Breast epithelium (tissue), 4 donors: ENCODE measurements at regions not wholly inside any gene's neighbourhood (a gene's known extent, or its start where the extent isn't known, plus 50 kb on each side); places are given as distances from the start of the nearest gene placed in this dataset.

Source experiments
- DNase-seq, 2 donors: peaks; one replicate each; pipeline ENCODE4 v3.0.0-alpha.2; 2019; ENCODE audit warnings: low spot score in 2 of 2
- H3K27ac ChIP-seq, 2 donors: fragments of 200-600 bp; sonication (generic) in 1 of 2; one replicate each; pipeline ENCODE4 v1.5.1; 2016 to 2019; ENCODE audit warnings: mild to moderate bottlenecking in 1 of 2
- H3K27me3 ChIP-seq, 2 donors: fragments of 200-600 bp; sonication (generic) in 1 of 2; one replicate each; pipeline versions ENCODE4 v1.5.1 to v1.6.0; 2017 to 2019; ENCODE audit warnings: control low read depth in 1 of 2, mild to moderate bottlenecking in 1 of 2
- H3K36me3 ChIP-seq: fragments of 200-600 bp; one replicate; pipeline ENCODE4 v1.5.1; 2019
- H3K4me1 ChIP-seq, 2 donors: fragments of 200-600 bp; sonication (generic); one replicate each; pipeline ENCODE4 v1.5.1; 2016 to 2019; ENCODE audit warnings: control low read depth in 1 of 2
- H3K4me3 ChIP-seq, 3 donors: fragments of 200-600 bp; sonication (generic); 1 replicate in 2 of 3; 2 replicates in 1 of 3; pipeline ENCODE4 v1.5.1; 2016 to 2019; ENCODE audit warnings: mild to moderate bottlenecking in 3 of 3, moderate library complexity in 2 of 3
- H3K9me3 ChIP-seq, 2 donors: fragments of 200-600 bp; sonication (generic) in 1 of 2; one replicate each; pipeline ENCODE4 v1.5.1; 2016 to 2019; ENCODE audit warnings: control low read depth in 1 of 2
- POLR2A ChIP-seq: fragments of 450-650 bp; IDR thresholded peaks from one replicate; pipeline ENCODE4 v1.6.1; 2016; ENCODE audit warnings: antibody characterized with exemption, mild to moderate bottlenecking, moderate library complexity
- POLR2AphosphoS5 ChIP-seq, 3 donors: sonication (generic); formaldehyde crosslinking; IDR thresholded peaks; one replicate each; pipeline ENCODE4 v1.6.1; 2017; ENCODE audit warnings: antibody characterized with exemption in 3 of 3
- intact Hi-C: fragments of 100-400 bp; cut with DNase I; formaldehyde crosslinking; loops from one replicate; pipeline ENCODE4 v1.15.1; 2023; ENCODE audit warnings: low total_unique reads
- TF ChIP-seq, protein P1 (sequence below), 3 donors: fragments of 450-650 bp; IDR thresholded peaks; one replicate each; pipeline ENCODE4 v1.5.1; 2016 to 2017; ENCODE audit warnings: antibody characterized with exemption in 3 of 3, mild to moderate bottlenecking in 3 of 3, moderate library complexity in 3 of 3

- no peaks in the 10 kb centered on the region for H3K27me3 ChIP-seq
- DNase-seq, result no peak
- no peaks in the 10 kb centered on the region for H3K9me3 ChIP-seq
- TF ChIP-seq, protein P1, sequence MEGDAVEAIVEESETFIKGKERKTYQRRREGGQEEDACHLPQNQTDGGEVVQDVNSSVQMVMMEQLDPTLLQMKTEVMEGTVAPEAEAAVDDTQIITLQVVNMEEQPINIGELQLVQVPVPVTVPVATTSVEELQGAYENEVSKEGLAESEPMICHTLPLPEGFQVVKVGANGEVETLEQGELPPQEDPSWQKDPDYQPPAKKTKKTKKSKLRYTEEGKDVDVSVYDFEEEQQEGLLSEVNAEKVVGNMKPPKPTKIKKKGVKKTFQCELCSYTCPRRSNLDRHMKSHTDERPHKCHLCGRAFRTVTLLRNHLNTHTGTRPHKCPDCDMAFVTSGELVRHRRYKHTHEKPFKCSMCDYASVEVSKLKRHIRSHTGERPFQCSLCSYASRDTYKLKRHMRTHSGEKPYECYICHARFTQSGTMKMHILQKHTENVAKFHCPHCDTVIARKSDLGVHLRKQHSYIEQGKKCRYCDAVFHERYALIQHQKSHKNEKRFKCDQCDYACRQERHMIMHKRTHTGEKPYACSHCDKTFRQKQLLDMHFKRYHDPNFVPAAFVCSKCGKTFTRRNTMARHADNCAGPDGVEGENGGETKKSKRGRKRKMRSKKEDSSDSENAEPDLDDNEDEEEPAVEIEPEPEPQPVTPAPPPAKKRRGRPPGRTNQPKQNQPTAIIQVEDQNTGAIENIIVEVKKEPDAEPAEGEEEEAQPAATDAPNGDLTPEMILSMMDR (IDR thresholded peaks at IDR 0.05), result no peak
- TF ChIP-seq POLR2AphosphoS5 (IDR thresholded peaks at IDR 0.05) (no peak), POLR2A (no peak)
- no peaks in the 10 kb centered on the region for H3K4me1 ChIP-seq
- intact Hi-C loops, result no loop called here
- no peaks in the 10 kb centered on the region for H3K36me3 ChIP-seq
- no peak overlapping the region for H3K4me3 ChIP-seq
- no peak overlapping the region for H3K27ac ChIP-seq
Observed at GRCh38 chr5:51203598-51203997, 179.7 kb upstream of the ISL1 start.

DNA sequence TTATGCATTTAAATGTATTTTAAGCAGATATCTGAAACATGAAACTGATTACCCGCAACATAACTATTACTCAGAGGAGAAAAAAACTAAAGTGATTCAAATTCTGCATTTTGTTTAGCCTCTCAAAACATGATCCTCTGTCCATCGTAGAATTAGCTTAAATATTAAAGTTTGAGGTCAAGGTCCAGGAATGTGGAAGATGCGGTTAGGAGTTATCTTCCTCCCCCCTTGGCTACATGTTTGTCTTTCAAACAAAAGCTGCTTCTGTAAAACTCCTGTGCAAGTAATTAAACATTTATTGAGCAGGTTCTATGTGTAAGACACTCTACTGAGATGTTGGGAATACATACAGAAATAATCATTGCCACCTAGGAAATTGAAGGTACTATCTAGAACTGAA is 175.0 kb upstream of the ISL1 start:
- TF ChIP-seq POLR2AphosphoS5 (IDR thresholded peaks at IDR 0.05) (no peak), POLR2A (no peak)
- TF ChIP-seq, protein P1 (IDR thresholded peaks at IDR 0.05), result no peak
- H3K27ac ChIP-seq, result no peak overlapping the region
- H3K4me1 ChIP-seq, result no peaks in the 10 kb centered on the region
- no peak overlapping the region for H3K4me3 ChIP-seq
- no peaks in the 10 kb centered on the region for H3K36me3 ChIP-seq
- DNase-seq, result no peak
- intact Hi-C loops, result no loop called here
- H3K27me3 ChIP-seq, result no peaks in the 10 kb centered on the region
- no peaks in the 10 kb centered on the region for H3K9me3 ChIP-seq

DNA sequence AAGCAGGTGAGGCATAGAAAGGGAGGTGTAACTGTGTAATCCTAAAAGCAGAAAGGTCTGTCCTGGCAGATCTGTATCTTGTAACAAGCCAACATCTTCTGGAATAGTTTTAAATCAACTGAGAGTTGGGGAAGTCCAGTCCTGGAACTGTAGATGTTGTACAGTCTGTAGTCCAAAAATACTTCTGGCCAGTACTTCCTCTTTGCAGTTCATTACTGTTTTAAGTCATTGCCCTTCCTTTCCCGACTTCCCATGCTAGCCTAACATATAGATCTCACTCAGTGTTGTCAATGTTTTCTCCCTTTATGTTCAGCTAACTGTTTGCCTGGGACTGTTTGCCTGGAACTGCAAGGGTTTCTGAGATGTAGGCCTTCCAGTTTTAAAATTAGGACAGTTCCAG is 168.5 kb upstream of the ISL1 start:
- no peaks in the 10 kb centered on the region for H3K27me3 ChIP-seq
- TF ChIP-seq POLR2A, result no peak
- no peak for TF ChIP-seq POLR2AphosphoS5 (IDR thresholded peaks at IDR 0.05)
- TF ChIP-seq, protein P1 (IDR thresholded peaks at IDR 0.05), result no peak
- H3K4me3 ChIP-seq, result no peak overlapping the region
- H3K4me1 ChIP-seq, result no peaks in the 10 kb centered on the region
- no peaks in the 10 kb centered on the region for H3K36me3 ChIP-seq
- no peak overlapping the region for H3K27ac ChIP-seq
- no peaks in the 10 kb centered on the region for H3K9me3 ChIP-seq
- DNase-seq, result no peak
- intact Hi-C loops, result no loop called here

DNA sequence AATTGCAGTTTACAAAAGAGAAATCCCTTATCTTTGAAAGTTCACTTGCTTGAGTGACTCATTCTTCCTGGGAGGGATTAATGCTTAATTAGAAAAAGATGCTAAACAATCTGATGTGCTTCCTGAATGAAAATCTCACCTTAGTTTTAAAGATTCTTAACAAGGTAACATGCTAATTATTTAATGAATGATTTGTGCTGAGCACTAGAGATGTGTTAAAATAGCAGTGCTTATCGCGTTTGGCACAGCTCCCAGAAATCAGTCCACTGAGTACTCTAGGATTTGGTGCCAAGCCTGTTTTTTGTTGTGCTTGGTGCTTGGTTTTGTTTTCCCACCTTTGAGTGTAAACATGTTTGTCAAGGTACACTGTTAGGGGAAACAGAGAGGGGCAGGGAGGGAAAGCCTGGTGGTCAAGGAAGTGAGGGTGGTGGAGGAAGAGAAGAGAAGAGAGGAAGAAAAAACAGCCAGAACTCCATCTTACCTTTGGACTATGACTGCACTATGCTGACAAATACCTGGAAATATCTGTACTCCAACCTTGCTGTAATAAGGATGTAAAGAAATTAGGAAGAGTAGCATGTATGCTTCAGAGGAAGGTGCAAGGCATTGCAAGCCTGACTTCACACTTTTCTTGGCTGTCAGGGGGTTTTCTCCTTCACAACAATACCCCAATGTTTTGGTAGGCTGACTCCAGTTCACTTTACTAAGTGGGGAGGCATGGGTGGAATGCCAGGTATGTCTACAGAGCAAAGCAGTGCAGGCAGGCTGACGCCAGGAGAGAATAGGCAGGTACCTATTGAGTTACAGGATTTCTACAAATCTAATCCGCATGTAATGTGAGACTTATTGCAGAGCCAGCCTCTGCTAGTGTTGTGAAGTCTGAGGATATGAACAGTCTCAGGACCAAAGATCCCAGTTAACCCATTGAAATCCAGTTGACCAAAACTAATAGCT is 157.2 kb upstream of the ISL1 start:
- Histone ChIP-seq H3K9me3 (peaks cover under 1 to 13% of the 10 kb centered on the region in 2 donors), H3K4me1 (no peaks in the 10 kb centered on the region), H3K27me3 (no peaks in the 10 kb centered on the region), H3K4me3 (no peak overlapping the region), H3K36me3 (no peaks in the 10 kb centered on the region), H3K27ac (no peak overlapping the region)
- intact Hi-C loops, result no loop called here
- no peak for DNase-seq
- no peak for TF ChIP-seq POLR2AphosphoS5 (IDR thresholded peaks at IDR 0.05)
- no peak for TF ChIP-seq POLR2A
- TF ChIP-seq, protein P1 (IDR thresholded peaks at IDR 0.05), result no peak

- Histone ChIP-seq H3K9me3 (peaks cover 5 to 18% of the 10 kb centered on the region in 2 donors), H3K27ac (no peak overlapping the region), H3K36me3 (no peaks in the 10 kb centered on the region), H3K4me1 (no peaks in the 10 kb centered on the region), H3K27me3 (no peaks in the 10 kb centered on the region), H3K4me3 (no peak overlapping the region)
- intact Hi-C loops, result no loop called here
- no peak for DNase-seq
- TF ChIP-seq, protein P1 (IDR thresholded peaks at IDR 0.05), result no peak
- TF ChIP-seq POLR2AphosphoS5 (IDR thresholded peaks at IDR 0.05) (no peak), POLR2A (no peak)
Observed at GRCh38 chr5:51227963-51228470, 155.2 kb upstream of the ISL1 start.
